Superior temporal gyrus (tissue), 1 donor: ENCODE measurements at regions not wholly inside any gene's neighbourhood (a gene's known extent, or its start where the extent isn't known, plus 50 kb on each side); places are given as distances from the start of the nearest gene placed in this dataset.
"Not testable (repeated sequence)": the region's sequence is repeated elsewhere in the genome, so short reads cannot be mapped to it uniquely, and the experiment has no call there.

ENCODE experiments used
- DNase-seq: peaks from one replicate; pipeline ENCODE4 v3.0.0-alpha.2; 2016; ENCODE audit errors: extremely low spot score

GRCh38 chr12:127781336-127781735, 485.6 kb upstream of the TMEM132C start:
- DNase-seq: no peak

- peak; percentile 74 for DNase-seq
These were observed 481.4 kb upstream of the TMEM132C start for GRCh38 chr12:127785540-127785939.

GRCh38 chr12:127785986-127786590, 480.9 kb upstream of the TMEM132C start:
- DNase-seq: no peak

- no peak for DNase-seq
These were observed 479.4 kb upstream of the TMEM132C start for GRCh38 chr12:127787544-127787943.

GRCh38 chr12:127790376-127790775, 476.6 kb upstream of the TMEM132C start:
- DNase-seq: no peak

- DNase-seq: no peak
These were observed 475.8 kb upstream of the TMEM132C start for GRCh38 chr12:127791217-127791616.

DNA sequence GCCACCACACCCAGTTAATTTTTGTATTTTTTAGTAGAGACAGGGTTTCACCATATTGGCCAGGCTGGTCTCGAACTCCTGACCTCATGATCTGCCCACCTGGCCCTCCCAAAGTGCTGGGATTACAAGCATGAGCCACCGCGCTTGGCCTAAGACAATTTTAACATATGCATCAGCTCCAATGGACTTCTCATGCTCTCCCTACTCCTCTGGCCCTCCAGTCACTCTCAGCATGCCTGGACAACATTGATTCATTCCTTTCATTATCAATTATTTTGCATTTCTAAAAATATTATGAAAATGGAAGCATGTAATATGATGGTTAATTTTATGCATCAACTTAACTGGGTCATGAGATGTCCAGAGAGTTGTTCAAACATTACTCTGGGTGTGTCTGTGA, 469.1 kb upstream of the TMEM132C start:
- DNase-seq: no peak

DNA sequence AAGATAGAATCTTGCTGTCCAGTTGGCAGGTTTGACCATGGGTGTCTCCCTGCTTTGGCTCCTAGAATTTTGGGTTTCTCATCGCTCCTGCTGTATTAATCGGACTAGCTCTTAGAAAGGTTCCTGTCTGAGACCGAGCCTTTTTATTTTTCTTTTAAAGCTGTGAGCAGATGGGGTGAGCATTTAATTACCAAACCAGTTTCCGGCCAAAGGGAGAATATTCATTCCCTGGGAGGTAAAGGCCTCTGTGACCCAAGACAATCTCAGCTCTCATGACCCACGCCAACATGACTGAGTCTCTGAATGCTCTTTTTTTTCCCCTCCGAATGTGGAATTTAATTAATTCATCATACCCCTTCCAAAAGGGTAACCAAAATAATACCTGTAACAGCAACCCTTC, 464.7 kb upstream of the TMEM132C start:
- DNase-seq: no peak

- no peak for DNase-seq
These were observed 463.4 kb upstream of the TMEM132C start for GRCh38 chr12:127803545-127803944.

- peak; percentile 73 for DNase-seq
These were observed 457.7 kb upstream of the TMEM132C start for GRCh38 chr12:127809275-127809674.

DNA sequence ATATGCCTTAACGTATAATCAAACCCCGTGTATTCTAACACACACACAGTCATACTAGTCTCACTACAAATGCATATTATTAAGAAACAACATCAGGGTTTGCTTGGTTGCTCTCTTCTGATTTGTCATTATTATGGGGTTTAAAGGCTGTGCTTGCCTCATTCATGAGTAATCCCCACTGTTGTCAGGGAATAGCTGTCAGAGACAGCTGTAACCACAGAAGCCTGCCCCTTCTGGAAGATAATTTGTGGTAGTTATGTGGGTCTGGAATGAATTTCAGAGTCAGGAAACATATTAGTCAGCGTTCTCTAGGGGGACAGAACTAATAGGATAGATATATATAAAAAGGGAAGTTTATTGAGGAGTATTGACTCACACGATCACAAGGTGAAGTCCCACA, 456.9 kb upstream of the TMEM132C start:
- DNase-seq: peak; percentile 52

DNA sequence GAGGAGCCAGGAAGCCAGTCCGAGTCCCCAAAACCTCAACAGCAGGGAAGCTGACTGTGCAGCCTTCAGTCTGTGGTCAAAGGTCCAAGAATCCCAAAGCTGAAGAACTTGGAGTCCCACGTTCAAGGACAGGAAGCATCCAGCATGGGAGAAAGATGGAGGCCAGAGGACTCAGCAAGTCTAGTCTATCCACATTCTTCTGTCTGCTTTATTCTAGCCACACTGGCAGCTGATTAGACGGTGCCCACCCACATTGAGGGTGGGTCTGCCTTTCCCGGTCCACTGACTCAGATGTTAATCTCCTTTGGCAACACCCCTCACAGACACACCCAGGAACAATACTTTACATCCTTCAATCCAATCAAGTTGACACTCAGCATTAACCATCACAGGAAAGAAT, 456.5 kb upstream of the TMEM132C start:
- not testable (repeated sequence) for DNase-seq

DNA sequence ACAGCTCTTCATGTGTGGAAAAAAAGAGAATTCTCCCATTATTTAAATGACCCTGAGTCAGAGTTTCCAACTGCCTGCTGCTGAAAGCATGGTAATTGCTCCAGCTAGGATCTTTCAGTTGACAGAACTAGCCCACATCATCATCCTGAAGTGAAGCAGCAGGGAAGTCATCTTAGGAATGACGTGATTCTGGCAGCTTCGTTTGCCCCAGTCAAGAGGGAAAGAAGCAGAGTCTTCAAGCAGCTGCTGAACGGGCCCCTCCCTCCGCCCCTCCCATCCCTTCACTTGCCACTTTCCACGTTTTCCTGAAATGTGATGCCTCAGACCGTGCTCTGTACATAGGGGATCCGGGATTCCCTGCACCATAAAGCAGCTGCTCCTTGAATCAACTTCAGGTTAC, 455.0 kb upstream of the TMEM132C start:
- peak; percentile 42 for DNase-seq

DNA sequence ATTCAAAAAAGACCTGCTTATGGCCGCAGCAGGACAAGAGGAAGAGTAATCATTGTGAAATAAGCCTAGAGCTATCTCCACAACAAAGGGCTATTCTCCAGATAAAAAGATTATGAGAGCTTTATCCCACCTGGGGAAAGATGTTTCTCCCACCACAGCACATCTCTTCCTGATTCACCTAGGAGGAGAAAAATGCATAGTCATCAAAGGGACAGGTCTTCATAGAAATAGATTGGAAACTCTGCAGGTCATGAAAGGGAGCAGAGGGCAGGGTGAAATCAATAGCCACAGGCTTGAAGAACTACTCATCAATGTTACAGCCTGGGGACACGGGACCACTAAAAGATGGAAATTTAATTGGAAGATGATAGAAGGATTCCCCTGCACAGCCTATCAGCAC, 453.8 kb upstream of the TMEM132C start:
- no peak for DNase-seq

DNA sequence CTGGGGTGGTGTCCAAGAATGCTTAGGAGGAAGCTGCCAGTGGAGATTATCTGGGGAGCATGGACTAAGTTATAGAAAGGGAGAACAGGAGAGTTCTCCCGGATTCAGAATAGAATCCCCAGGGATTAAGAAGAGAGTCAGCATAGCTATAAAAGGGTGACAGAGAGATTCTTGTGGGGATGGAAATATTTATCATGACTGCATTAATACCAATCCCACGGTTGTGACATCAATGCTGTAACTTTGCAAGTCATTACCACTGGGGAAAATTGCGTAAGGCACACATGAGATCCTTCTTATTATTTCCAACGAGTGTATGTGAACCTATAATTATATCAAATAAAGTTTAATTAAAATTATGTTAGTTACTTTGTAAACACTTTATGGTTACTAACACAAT, 447.9 kb upstream of the TMEM132C start:
- DNase-seq: no peak

GRCh38 chr12:127820271-127820670, 446.7 kb upstream of the TMEM132C start:
- peak; percentile 31 for DNase-seq

- peak; percentile 49 for DNase-seq
These were observed 446.1 kb upstream of the TMEM132C start for GRCh38 chr12:127820846-127821245.

DNA sequence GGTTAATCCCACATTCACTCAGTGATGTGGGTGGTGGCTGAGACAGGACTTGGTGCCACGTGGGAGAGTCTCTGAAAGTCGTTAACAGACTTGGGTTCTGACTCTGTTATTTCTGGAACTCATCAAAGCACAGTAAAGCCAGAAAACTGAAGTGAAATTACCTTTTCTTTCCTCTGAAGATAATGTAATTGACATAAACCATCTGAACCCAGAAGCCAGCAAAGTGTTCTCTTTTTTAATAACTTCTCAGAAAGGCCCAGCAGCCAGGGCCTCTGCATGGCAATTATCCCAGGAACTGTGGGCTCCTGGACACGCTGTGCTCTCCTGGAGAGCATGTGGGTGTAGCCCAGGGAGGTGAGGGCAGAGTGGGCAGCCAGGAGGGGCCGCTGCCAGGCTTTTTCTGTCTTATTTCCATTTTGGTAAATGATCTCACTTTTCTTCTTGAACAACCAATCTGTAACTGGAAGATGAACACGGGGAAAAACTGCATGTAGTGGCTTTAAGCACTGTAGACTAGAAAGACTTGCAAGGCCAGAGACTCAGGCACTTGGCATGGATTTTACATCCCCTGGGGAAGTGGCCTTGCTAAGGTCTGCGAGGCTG, 444.1 kb upstream of the TMEM132C start:
- peak; percentile 66 for DNase-seq

DNA sequence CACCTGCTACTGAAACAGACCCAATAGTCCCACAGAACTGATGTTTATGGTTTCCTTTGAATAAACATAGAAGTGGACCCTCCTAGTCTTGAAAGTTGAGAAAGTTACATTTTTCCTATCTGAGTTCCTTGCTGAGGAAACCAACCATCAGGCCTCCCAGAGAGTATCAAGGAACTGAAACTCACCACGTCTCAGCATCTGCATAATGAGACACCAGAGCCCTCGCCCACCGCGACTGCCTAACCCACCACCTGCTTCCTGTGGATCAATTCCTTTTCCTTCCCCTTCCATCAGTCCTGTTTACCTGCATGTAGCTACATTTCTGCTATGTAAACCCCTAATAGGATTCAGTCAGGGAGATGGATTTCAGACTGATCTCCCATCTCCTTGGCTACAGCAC, 443.2 kb upstream of the TMEM132C start:
- no peak for DNase-seq

- no peak for DNase-seq
These were observed 437.5 kb upstream of the TMEM132C start for GRCh38 chr12:127829281-127830064.

DNA sequence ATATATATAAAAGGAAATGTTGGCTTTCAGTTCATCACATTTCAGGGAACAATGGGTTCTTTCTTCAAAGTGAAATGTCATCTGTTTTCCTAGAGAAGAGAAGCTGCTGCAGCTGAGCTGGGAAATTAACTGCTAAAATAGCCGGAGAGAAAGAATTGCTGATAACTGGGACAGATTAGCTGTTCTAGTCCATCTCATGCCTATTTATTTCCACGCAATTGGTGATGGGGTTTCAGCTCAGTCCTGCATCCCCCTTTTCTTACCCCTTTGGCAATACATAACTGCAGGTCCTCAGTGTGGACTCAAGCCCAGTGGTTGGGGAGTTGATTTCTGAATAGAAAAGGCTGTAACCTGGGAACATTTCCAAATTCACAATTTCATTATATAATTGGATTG, 436.9 kb upstream of the TMEM132C start:
- DNase-seq: peak; percentile 78

DNA sequence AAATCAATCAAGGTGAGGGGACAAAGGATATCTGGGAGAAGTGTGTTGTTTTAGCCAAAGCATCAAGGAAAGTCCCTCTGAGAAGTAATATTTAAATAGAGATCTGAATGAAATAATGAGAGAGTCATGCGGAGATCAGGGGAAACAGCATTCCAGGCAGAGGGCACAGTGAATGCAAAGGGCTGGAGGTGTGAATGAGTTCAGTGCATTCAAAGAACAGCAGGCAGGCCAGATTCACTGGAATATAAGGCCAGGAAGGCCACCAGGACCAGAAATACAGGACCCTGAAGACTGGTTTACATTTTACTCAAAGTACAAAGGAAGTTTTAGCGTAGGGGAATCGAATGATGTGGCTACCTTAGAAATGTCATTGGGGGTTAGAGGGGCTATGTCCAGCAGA, 436.2 kb upstream of the TMEM132C start:
- DNase-seq: no peak

GRCh38 chr12:127832172-127832571, 434.8 kb upstream of the TMEM132C start:
- DNase-seq: no peak
